ENCODE measurements at regions not wholly inside any gene's neighbourhood (a gene's known extent, or its start where the extent isn't known, plus 50 kb on each side); places are given as distances from the start of the nearest gene placed in this dataset.

DNA sequence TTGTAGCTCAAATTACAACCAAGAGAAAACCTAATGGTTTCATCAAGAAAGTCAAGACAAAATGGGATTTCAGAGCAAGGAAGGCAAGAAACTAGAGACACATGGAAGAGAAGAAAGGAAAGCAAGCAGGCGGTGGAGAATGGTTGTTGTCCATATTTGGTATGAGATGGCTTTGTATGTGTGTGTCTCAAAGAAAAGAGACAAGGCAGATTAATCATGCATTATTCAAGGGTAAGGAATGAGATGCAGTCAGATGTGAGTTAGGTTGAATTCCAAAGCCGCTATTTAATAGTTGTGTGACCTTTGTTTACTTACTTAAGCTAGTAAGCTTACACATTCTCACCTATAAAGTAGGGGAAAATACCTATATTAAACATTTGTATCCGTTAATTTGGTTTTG, 1029.6 kb downstream of the CDH11 start:
- Histone ChIP-seq H3K36me3 (replicated peaks; ENCODE audit: insufficient read depth, low read depth) (no peaks in the 10 kb centered on the region), H3K9me3 (ENCODE audit: low read depth) (no peaks in the 10 kb centered on the region), H3K79me2 (no peaks in the 10 kb centered on the region), H2AFZ (no peak overlapping the region), H3K27ac (no peak overlapping the region), H3K9me2 (replicated peaks; ENCODE audit: insufficient read depth) (no peaks in the 10 kb centered on the region), H4K20me1 (ENCODE audit: insufficient read depth, poor library complexity, severe bottlenecking) (no peaks in the 10 kb centered on the region), H3K4me2 (no peak overlapping the region), H3K27me3 (no peaks in the 10 kb centered on the region), H3K4me3 (no peak overlapping the region), H3K4me1 (ENCODE audit: insufficient read depth) (no peaks in the 10 kb centered on the region)
- DNase-seq (ENCODE audit: low spot score): no peak
- 85% methylated on average over 3 of the region's 3 CpGs for WGBS (ENCODE audit: low lambda C conversion rate, missing lambda C conversion rate)
- TF ChIP-seq CTCF (IDR thresholded peaks at IDR 0.05; ENCODE audit: poor library complexity) (no peak), EZH2phosphoT487 (IDR thresholded peaks at IDR 0.05; ENCODE audit: low read depth, severe bottlenecking, unreplicated experiment) (no peak), EZH2 (IDR thresholded peaks at IDR 0.05; ENCODE audit: borderline replicate concordance) (no peak)

GRCh38 chr16:64090327-64090726, 1031.5 kb downstream of the CDH11 start:
- Histone ChIP-seq H2AFZ (no peak overlapping the region), H4K20me1 (ENCODE audit: insufficient read depth, poor library complexity, severe bottlenecking) (no peaks in the 10 kb centered on the region), H3K4me1 (ENCODE audit: insufficient read depth) (no peaks in the 10 kb centered on the region), H3K27ac (no peak overlapping the region), H3K9me2 (replicated peaks; ENCODE audit: insufficient read depth) (no peaks in the 10 kb centered on the region), H3K79me2 (no peaks in the 10 kb centered on the region), H3K27me3 (no peaks in the 10 kb centered on the region), H3K9me3 (ENCODE audit: low read depth) (no peaks in the 10 kb centered on the region), H3K36me3 (replicated peaks; ENCODE audit: insufficient read depth, low read depth) (no peaks in the 10 kb centered on the region), H3K4me2 (no peak overlapping the region), H3K4me3 (no peak overlapping the region)
- WGBS (ENCODE audit: low lambda C conversion rate, missing lambda C conversion rate): 88% methylated on average over 2 of the region's 2 CpGs
- TF ChIP-seq EZH2 (IDR thresholded peaks at IDR 0.05; ENCODE audit: borderline replicate concordance): no peak
- TF ChIP-seq EZH2phosphoT487 (IDR thresholded peaks at IDR 0.05; ENCODE audit: low read depth, severe bottlenecking, unreplicated experiment): no peak
- no peak for TF ChIP-seq CTCF (IDR thresholded peaks at IDR 0.05; ENCODE audit: poor library complexity)
- no peak for DNase-seq (ENCODE audit: low spot score)

DNA sequence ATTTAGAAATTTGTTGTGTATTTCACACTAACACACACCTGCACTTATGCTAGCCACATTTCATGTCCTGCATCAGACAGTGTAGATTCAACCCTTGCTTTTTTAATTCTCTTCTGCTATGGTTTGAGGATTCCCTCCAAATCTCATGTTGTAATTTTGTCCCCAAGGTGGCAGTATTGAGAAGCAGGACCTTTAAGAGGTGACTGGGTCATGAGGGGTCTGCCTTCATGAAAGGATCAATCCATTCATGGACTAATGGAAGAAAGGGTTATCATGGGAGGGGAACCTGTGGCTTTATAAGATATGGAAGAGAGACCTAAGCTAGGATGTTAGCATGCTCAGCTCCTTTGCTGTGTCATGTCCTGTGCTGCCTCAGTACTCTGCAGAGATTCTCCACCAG, 1032.2 kb downstream of the CDH11 start:
- Histone ChIP-seq H3K4me1 (ENCODE audit: insufficient read depth) (no peaks in the 10 kb centered on the region), H2AFZ (no peak overlapping the region), H3K36me3 (replicated peaks; ENCODE audit: insufficient read depth, low read depth) (no peaks in the 10 kb centered on the region), H3K4me2 (no peak overlapping the region), H3K9me2 (replicated peaks; ENCODE audit: insufficient read depth) (no peaks in the 10 kb centered on the region), H3K9me3 (ENCODE audit: low read depth) (no peaks in the 10 kb centered on the region), H3K4me3 (no peak overlapping the region), H3K79me2 (no peaks in the 10 kb centered on the region), H4K20me1 (ENCODE audit: insufficient read depth, poor library complexity, severe bottlenecking) (no peaks in the 10 kb centered on the region), H3K27ac (no peak overlapping the region), H3K27me3 (no peaks in the 10 kb centered on the region)
- DNase-seq (ENCODE audit: low spot score): peak; percentile 45
- TF ChIP-seq EZH2 (IDR thresholded peaks at IDR 0.05; ENCODE audit: borderline replicate concordance) (no peak), EZH2phosphoT487 (IDR thresholded peaks at IDR 0.05; ENCODE audit: low read depth, severe bottlenecking, unreplicated experiment) (no peak), CTCF (IDR thresholded peaks at IDR 0.05; ENCODE audit: poor library complexity) (peak; percentile 61)

DNA sequence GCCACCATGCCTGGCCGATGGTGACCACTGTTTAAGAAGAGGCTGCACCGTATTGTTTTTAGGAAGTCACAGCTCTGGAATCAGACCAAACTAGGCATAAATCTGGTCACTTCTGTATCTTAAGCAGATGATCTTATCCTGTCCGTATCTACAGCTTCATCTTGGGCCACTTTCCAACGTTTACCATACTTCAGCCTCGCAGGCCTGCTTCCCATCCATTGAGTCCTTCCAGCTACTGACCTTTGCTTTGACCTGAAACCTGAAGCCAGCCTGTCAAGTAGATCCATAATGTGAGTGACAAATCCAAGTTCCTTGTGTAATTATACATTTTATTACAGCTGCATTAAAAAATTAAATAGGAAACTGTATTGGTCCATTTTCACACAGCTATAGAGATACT, 1033.0 kb downstream of the CDH11 start:
- TF ChIP-seq CTCF (IDR thresholded peaks at IDR 0.05; ENCODE audit: poor library complexity) (no peak), EZH2 (IDR thresholded peaks at IDR 0.05; ENCODE audit: borderline replicate concordance) (no peak), EZH2phosphoT487 (IDR thresholded peaks at IDR 0.05; ENCODE audit: low read depth, severe bottlenecking, unreplicated experiment) (no peak)
- Histone ChIP-seq H3K27me3 (no peaks in the 10 kb centered on the region), H3K27ac (no peak overlapping the region), H3K79me2 (no peaks in the 10 kb centered on the region), H3K4me2 (no peak overlapping the region), H3K9me3 (ENCODE audit: low read depth) (no peaks in the 10 kb centered on the region), H2AFZ (no peak overlapping the region), H3K4me3 (no peak overlapping the region), H3K9me2 (replicated peaks; ENCODE audit: insufficient read depth) (no peaks in the 10 kb centered on the region), H3K4me1 (ENCODE audit: insufficient read depth) (no peaks in the 10 kb centered on the region), H4K20me1 (ENCODE audit: insufficient read depth, poor library complexity, severe bottlenecking) (no peaks in the 10 kb centered on the region), H3K36me3 (replicated peaks; ENCODE audit: insufficient read depth, low read depth) (no peaks in the 10 kb centered on the region)
- DNase-seq (ENCODE audit: low spot score): no peak
- 79% methylated on average over 5 of the region's 5 CpGs for WGBS (ENCODE audit: low lambda C conversion rate, missing lambda C conversion rate)
